ENCODE measurements at regions not wholly inside any gene's neighbourhood (a gene's known extent, or its start where the extent isn't known, plus 50 kb on each side); places are given as distances from the start of the nearest gene placed in this dataset.

DNA sequence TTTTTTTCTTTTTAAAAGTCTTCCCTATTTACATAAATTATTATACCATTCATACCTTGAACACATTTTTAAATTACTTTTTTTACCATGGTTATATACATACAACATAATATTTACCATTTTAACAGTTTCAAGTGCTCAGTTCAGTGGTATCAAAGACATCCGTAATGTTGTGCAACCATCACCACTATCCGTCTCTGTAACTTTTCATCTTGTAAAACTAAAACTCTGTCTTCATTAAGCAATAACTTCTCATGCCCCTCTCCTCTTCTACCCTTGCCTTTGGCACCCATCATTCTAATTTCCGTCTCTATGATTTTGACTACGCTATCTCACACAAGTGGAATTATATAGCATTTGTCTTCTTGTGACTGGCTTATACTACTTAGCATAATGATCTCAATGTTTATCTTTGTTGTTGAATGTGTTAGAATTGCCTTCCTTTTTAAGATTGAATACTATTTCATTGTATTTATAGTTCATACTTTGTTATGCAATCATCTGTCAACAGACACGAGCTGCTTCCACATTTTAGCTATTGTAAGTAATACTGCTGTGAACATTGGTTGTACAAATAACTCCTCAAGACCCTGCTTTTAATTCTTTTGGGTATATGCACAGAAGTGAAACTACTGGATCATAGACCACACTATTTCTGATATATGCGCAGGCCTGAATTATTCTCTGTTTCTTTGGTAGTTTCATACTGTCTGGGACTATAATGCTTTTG, 689.5 kb upstream of the NCAM2 start:
- TF ChIP-seq POLR2A (IDR thresholded peaks at IDR 0.05; ENCODE audit: low read length) (no peak), GATA1 (IDR thresholded peaks at IDR 0.05; ENCODE audit: low read depth, low read length) (no peak)
